GM18499 (cell line): ENCODE measurements at regions not wholly inside any gene's neighbourhood (a gene's known extent, or its start where the extent isn't known, plus 50 kb on each side); places are given as distances from the start of the nearest gene placed in this dataset.

Experiments
- ATAC-seq: cut with Tn5 transposase; IDR thresholded peaks from one replicate; pipeline ENCODE4 v1.9.1; 2021; ENCODE audit warnings: moderate number of reproducible peaks; ENCODE audit not compliant: insufficient read depth, unreplicated experiment

DNA sequence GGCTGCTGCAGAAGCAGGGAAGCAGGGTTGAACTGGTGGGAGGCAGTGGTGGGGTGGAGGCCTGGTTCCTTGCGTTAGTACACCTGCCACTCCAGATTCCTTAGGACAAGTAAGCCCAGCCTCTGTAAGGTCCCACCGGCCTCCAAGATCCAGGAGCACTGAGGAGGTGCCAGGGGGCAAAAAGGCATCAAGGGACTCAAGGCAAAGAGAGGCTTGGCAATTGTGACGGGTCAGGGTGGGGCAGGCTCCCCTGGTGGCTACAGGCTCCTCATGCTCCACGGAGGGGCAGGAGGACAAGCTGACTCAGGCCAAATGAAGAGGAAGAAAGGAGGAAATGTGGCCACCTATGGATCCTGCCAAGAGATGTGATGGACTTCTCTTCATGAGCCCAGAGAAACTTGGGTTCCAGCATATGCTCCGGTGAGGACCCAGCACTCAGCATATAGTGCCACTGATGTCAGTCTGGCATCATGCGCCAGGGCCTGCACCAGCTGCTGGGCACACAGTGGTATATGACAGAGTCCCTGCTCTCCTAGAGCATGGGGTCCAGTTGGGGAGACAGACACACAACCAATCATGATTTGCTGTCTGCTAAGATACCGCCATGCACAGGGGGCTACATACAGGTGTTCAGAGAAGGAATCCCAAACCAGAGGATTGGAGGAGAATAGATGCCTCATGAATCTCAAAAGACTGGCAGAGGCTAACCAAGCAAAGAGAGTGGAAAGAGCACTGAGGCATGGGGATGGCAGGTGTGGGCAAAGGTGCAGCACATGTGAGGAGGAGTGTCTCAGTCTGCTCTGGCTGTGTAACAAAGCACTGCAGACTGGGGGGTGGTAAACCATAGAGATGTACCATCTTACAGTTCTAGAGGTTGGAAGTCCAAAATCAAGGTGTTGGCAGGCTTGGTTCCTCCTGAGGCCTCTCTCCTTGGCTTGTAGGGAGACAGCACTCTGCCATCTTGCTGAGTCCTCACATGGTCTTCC lies 249.7 kb downstream of the RHOU start:
- no peak for ATAC-seq

DNA sequence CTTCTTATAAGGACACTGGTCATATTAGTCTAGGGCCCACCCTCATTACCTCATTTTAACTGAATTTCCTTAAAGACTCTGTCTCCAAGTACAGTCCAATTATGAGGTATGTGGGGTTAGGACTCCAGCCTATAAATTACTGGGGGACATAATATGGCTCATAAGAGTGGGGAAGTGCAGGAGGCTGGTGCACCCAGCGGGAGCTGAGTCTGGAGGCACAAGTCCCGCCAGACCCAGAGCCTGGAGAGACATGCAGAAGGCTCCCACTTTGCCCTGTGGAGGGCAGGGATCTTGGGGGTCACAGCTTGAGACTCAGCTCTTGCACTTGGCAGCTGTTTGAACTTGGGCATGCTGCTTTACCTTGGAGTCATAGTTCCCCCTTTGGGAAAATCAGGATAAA lies 250.4 kb downstream of the RHOU start:
- no peak for ATAC-seq

DNA sequence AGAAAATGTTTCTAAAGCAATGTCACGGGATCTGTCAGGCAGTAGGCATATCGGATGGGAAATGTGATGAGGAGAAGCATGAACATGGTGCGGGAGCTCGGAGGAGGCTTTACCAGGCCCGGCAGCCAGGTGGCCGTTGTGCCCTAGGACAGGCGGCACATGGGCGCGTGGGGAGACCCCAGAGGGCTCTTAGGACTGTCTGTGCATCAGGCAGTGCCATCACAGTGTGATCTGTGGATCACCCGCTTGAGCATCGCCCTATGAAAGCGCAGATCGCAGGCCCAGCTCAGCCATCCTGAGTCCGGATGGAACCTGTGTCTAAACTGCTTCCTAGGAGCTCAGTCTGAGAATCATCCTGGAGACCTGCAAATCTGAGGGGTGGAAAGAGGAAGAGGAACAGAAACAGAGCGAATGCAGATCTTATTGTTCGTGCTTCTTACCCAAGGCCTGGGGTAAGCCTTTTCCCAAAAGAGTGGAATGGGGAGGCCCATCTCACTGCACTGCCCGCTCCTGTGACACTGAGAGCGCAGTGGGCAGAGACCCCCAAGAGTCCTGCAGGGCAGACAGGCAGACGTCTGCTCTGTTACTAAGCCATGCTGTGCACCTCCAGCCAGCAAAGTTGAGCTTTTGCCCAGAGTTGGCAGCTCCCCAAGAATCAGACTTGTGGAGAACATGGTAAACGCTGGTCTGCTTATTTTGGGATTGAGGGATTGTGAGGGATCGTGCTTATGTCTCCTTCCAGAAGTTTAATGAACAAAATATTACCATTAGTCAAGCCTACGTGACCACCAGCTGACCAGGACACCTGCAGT lies 251.0 kb downstream of the RHOU start:
- no peak for ATAC-seq

DNA sequence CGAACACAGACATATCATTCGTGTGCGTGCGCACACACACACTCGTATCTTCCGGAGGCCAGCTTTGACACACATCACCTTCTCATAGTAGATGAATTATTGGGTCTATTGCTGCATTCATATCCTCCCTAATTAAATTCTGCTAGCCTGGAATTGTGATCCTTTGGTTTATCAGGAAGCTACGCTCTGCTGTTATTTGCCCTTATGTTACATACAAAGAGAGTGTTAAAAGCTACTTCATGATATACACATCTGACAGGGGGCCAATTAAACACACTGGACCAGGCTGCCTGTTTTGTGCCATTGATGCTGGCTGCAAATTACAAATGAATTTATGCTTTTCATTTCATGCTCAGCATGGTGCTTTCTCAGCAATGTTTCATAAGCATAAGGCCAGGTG lies 252.0 kb downstream of the RHOU start:
- no peak for ATAC-seq

DNA sequence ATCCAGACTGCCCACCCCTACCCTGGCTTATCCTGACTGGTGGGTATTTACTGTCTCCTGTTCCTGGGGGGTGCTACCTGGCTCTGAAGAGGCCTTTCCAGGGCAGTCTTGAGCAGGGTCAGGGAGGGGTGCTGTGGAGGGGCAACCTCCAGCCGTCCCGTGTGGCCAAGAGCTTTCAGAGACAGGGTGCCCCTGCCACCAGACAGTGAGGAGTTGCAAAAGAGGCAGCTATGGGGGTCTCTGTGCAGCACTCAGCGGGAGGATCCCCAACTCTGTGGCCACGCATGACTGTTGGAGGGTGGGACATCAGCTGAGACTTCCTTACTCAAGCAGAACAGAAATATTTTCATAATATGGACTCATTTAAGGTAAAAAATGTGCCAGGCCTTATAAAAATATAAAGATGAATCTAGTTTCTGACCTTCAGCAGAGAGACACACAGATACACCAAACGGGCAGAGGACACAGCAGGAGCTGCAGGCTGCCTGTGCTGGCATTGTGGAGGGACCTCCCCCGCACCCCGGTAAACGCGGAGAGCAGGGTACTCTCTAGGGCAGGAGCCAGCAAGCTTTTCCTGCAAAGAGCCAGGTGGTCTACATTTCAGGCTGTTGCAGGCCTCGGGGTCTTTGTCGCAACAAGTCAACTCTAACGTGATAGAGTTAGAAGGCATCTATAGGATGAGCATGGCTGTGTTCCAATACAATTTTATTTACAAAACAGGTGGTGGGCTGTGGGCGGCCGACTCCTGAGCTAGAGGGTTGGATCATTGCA lies 252.6 kb downstream of the RHOU start:
- ATAC-seq: no peak

DNA sequence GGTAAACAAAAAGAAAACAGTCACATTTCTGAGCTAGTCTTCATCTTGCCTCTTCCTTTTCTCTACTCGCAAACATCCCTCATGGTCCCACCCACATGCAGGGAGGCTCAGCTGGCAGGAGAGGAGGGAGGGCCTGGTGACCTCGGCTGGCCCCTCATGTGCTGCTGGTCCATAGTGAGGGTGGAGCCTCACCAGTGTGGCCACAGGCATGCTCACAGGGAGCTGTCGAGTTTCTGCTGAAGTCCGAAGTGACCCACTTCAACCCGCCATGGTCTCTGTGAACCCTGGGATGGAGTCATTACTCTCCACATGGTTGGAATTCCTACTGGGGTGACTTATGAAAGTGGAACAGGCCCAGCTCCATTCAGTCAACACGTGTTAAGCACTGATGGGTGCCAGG lies 253.4 kb downstream of the RHOU start:
- ATAC-seq: no peak

DNA sequence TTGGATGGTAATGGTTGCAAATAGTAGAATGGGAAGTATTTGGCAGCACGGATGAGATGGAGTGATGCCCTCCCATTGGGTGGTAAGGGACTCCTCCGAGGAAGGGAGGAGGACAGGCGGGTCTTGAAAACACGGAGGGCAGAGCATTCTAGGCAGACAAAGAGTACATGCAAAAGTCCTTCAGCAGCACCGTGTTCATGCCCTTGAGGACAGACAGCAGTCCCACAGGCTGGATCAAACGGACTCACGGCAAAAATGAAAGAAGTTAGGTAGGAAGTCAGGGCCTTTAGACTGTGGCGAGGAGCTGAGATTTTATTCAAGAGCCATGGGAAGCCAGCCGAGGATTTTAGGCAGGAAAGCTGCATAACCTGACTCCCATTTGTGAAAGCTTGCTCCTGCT lies 253.9 kb downstream of the RHOU start:
- ATAC-seq: no peak

DNA sequence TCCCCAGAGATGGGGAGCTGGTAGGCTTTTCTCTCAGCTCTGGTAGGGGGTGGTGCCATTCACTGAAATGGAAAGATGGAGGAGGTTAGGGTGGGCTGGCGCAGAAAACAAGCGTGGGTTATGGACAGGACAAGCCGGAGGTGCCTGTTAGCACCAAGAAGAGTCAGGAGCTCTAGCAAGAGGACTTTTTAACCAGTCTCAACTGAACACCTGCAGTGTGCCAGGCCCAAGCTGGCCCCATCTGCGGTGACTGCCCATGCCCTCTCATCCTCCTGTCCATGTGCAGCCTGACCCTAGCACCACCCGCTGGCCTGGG lies 254.4 kb downstream of the RHOU start:
- no peak for ATAC-seq

DNA sequence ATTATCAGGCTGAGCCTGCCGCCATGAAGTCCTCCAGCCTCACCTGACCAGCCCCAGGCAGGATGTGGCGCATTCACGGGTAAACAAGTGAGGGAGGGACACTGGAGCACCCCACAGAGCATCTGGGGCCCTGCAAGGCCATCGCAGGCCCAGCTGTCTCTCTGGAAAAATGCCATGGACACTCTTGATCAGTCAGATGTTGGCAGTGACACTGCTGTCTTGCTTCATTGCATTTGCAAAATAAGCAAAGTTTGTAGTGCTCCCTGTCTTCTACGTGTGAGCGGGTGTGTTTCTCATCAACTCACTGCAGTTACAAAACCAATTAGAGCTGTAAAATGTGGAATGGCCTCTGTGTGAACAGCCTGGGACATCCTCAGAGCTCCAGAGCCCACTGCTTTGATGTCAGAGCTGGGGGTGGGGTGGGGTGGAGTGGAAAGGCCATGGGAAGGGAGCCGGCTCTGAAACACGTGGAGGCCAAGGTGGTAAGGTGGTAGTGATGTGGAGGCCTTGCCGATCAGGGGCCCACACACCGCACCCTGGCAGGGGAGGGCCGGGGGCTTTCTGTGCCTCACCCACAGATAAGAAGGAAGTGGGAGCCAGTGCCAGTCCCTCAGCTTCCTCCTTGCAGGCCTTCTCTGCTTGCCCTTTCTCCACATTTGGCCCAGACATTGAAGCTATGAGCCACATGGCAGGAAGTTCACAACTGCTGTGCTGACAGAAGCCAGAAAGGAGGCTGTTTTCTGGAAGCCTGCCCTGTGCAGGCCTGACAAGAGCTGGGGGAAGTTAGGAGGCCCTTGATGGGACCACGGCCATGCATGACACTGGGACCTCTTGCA lies 254.9 kb downstream of the RHOU start:
- no peak for ATAC-seq

DNA sequence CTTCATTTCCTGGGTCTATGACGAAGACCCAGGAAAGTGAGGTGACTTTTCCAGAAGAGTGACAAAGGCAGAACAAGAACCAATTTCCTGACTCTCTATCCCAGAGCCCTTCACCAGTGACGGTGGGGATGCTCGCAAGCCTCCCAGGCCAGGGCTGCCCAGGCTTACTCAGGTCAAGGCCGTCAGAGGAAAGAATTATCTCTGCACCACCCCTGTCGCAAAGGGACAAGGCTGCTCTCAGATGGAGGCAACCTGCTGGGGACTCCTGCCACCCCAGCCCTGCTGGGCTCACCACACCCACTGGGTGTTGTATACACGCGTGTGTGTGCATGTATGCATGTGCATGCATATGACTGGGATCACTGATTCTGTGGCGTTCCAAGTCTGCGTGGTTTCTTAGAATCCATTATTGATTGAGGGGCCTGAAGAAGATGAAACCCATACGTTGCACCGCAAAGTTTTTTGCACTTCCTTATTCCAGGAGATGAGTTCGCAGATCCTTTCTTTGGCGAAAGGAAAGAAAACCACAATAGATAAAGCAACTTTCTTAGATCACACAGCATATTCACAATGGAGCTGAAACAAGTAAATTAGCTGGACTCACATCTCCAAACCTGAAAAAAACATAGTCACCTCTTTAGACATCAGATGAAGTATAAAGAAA lies 255.8 kb downstream of the RHOU start:
- ATAC-seq: no peak

DNA sequence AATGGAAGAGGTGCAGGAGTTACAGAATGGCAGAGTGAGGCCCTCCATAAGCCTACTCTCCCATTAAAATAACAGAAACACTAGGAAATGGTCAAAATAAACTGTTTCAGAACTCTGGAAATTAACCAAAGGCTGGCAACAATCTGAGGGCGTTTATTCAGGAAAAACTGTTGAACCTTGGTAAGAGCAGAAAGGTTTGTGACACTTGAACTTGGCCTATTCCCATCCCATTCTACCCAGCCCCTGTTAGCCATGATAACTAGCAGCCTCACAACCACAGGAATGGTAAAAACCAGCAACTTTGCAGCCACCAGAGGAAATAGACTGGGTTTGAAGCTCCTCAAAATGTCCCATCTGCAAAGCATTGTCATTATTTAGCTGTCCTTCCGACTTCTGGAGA lies 256.8 kb downstream of the RHOU start:
- ATAC-seq: no peak

DNA sequence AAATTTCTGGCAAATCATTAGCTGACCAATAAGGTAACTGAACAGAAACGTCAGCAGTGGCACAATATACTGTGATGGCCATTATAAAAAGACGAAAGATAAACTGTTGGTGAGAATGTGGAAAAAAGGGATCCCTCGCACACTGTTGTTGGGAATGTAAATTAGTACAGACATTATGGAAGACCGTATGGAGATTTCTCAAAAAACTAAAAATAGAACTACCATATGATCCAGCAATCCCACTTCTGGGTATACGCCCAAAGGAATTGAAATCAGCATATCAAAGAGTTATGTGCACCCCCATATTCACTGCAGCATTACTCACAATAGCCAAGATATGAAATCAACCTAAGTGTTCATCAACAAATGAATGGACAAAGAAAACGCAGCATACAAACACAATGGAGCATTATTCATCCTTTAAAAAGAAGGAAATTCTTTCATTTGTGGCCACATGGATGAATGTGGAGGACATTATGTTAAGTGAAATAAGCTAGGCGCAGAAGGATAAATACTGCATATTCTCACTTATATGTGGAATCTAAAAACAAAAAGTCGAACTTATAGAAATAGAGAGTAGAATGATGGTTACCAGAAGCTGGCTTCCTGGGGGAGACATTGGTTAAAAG lies 257.7 kb downstream of the RHOU start:
- ATAC-seq: no peak

DNA sequence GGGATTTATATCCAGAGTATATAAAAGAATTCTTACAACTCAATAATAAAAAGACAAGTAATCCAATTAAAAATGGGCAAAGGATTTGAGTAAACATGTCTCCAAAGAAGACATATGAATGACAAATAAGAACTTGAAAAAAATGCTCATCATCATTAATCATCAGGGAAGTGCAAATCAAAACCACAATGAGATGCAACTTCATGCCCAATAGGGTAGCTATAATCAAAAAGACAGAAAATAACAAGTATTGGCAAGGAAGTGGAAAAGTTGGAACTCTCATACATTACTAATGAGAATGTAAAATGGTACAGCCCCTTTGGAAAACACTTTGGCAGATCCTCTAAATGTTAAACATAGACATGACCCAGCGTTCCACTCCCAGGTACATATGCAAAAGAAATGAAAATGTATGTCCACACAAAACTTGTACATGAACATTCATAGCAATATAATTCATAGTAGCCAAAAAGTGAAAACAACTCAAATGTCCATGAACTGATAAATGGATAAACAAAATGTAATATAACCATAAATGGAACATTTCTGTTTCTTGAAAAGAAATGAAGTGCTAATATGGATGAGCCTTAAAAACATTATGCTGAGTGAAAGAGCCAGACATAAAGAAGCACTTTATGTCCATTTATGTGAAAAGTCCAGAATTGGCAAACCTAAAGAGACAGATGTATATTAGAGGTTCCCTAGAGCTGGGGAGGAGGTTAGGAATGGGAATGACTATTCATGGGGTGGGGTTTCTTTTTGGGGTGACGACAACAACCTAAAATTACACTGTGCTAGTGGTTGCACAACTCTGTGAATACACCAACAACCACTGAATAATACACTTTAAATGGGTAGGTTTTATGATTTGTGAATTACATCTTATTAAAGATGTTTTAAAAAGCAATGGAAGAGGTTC lies 259.7 kb downstream of the RHOU start:
- ATAC-seq: no peak

DNA sequence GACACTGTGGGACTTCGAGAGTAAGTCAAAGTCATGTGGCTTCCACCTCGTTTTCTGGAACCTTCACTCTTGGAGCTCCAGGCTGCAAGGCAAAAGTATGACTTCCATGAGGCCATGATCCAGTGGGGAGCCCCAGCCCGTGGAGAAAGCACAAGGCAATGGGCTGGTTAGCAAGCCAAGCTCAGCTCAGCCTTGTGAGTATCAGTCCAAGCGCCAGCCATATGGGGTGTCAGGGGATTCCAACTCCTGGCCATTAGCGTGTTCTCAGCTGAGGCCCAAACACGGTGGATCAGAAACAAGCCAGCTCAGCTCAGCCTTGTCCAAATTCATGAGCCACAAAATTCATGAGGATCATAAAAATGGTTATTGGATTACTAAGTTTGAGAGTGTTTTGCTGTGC lies 261.0 kb downstream of the RHOU start:
- no peak for ATAC-seq

DNA sequence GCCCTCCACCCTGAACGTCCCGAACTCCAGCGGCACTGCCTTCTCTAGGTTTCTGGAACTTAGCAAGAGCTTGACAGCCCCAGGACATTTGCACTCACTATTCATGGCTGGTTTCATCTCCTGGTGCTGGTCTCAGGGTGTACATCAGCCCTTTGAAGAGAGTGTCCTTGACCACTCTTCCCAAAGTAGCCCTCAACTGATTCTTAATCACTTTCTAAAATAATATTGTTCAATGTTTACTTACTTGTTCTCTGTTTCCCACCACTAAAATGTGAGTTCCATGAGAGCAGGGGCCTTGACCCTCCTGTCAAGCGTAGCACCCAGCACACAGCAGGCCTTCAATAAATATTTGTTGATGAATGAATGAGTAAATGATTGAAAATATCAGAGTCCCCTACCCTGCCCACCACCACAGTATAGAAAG lies 262.5 kb downstream of the RHOU start:
- ATAC-seq: no peak

DNA sequence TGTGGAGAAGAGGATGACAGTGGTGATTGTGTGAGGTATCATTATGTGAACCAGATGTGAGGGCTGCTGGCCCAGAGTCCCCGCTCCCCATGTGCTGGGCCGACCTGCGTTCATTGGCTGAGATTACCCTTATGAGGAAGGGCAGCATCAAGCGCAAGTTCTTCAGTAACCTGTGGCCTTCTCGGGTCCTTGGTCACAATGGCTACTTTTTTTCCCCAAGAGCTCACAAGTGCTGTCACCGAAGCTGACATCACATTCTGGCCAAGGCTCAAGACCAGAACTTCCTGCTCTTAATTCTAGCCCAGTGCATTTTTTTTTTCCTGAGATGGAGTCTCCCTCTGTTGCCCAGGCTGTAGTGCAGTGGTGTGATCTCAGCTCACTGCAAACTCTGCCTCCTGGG lies 262.9 kb downstream of the RHOU start:
- no peak for ATAC-seq

DNA sequence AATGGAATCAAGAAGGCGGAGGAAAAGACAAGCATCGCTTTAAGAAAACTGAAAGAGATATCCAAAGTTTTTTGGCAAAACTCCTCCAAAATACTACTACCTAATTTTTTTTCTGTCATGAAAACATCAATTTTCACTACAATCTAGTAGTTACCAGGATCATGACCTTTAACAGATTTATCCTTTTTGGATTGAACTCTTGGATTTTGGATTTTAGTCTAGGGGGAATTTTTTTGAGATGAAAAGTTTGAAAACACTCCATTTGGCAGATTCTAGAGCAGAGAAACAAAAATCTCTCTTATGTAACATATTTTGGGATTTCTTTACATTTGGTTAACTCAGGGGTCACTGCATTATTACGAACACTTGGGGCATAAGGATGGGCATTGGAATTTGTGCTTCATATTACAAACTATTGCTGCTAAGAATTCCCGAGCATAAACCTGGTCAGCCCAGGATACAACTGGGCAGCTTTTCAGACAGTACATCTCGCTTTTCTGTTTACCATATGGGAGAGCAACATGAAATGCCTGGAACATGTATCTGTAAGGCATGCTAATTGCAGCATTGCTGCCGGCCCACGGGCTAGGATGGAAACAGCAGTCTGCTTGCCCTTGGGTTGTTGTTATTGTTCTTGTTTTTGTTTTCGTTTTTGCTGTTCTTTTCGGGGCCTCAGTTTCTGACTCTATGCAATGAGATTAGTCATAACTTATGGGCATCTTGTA lies 264.3 kb downstream of the RHOU start:
- no peak for ATAC-seq
